Gastrocnemius medialis (tissue), 4 donors: ENCODE measurements at regions not wholly inside any gene's neighbourhood (a gene's known extent, or its start where the extent isn't known, plus 50 kb on each side); places are given as distances from the start of the nearest gene placed in this dataset.

ENCODE experiments used
- CTCF ChIP-seq, 5 experiments: fragments of 450-650 bp in 3 of 5; fragments of 200-600 bp in 2 of 5; sonication (generic) in 2 of 5; IDR thresholded peaks in 4 of 5; conservative IDR thresholded peaks in 1 of 5; 1 replicate in 4 of 5; 2 replicates in 1 of 5; pipeline ENCODE4 v1.5.1; 2016 to 2019; ENCODE audit warnings: antibody characterized with exemption in 5 of 5, mild to moderate bottlenecking in 3 of 5, moderate library complexity in 3 of 5
- POLR2A ChIP-seq, 2 donors: fragments of 450-650 bp; IDR thresholded peaks; one replicate each; pipeline ENCODE4 v1.6.1; 2017; ENCODE audit warnings: antibody characterized with exemption in 2 of 2, mild to moderate bottlenecking in 2 of 2, moderate library complexity in 2 of 2

DNA sequence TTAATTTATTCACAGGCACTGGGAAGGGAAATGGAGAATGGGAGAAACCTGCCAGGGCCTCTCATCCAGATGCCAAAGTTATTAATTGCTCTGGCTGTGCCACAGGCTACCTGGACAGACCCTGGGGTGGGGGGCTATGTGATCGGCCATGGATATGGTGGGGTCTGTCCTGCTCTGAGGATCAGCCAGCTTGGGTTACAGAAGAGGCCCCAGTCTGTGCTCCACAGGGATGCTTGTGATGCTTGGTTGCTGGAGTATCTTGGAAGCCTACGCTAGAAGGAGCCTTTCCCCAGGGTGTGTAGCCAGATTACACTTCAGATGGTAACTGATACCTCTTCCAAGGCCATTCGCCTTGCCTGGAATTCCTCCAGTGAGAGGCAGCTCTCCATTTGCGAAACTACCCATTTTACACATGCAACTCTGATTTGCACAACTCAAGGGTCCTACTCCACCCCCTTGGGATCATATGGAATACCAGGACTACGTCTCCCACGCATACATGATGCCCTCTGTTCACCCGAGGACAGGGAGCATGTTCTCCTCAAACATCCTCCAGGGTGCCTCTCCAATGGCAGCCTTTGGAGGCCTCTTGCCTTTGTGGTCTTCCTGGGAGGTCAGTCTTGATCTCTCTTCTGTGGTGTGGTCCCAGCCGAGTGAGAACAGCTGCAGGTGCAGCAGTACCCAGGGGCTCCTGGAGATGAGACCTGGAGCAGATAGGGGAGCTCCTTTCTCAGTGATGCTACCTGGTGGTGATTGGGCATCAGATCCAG lies 186.6 kb upstream of the TSHZ3 start:
- TF ChIP-seq CTCF (IDR thresholded peaks at IDR 0.05 in 4 of 5, conservative IDR thresholded peaks at IDR 0.05 in 1 of 5): no peak
- TF ChIP-seq POLR2A (IDR thresholded peaks at IDR 0.05): no peak
